ENCODE measurements at regions not wholly inside any gene's neighbourhood (a gene's known extent, or its start where the extent isn't known, plus 50 kb on each side); places are given as distances from the start of the nearest gene placed in this dataset.

DNA sequence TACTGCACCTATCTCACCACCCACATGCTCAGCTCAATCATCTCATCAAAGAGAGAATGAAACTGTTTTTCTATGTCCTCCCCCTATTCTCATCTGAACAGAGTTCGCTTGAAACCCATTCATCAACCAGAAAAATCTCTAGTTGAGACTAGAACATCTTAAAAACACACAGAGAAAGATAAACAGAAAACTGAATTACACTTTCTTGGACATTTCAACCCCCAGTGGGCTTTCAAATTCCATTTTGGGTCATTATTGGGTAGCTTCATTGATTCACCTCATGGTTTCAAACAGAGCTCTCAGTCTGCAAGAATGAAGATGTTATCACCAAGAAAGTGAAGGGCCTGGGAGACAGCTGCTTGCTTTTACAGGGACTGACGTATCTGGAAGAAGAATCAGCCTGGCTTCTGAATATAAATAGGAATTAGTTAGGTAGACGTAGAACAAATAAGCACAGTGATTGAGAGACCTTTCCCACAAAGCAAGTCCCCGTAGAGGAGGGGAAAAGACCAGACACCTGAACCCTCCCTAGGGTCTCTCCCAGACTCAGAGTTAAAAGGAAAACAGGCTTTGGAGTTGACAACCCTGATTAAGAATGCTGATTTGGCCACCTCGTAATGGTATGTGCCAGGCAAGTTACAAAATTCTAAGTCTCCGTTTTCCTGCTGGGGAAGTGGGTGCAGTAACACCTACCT, 155.7 kb downstream of the BBOX1 start:
- no peaks in the 10 kb centered on the region for H3K27me3 ChIP-seq (ENCODE audit: control insufficient read depth in 2 of 2, insufficient read depth in 2 of 2, low read length in 2 of 2)
- no peak overlapping the region for H3K27ac ChIP-seq (ENCODE audit: extremely low read depth, low read depth, low read length)
- BruUV-seq (replicated peaks): no TSS peak
- TF ChIP-seq MEF2A (IDR thresholded peaks at IDR 0.05; ENCODE audit: control insufficient read depth, low read depth, low read length) (no peak), SETDB1 (IDR thresholded peaks at IDR 0.05; ENCODE audit: low read length) (no peak), RBBP5 (IDR thresholded peaks at IDR 0.05; ENCODE audit: borderline replicate concordance, insufficient read depth, low read length, poor library complexity, severe bottlenecking) (no peak), POLR2G (IDR thresholded peaks at IDR 0.05; ENCODE audit: low read depth, low read length) (no peak), TOE1 (IDR thresholded peaks at IDR 0.05; ENCODE audit: borderline replicate concordance) (no peak), TOE1 (CRISPR knock-in tag; IDR thresholded peaks at IDR 0.05; ENCODE audit: borderline replicate concordance, low read depth) (no peak), PCBP2 (IDR thresholded peaks at IDR 0.05; ENCODE audit: low read depth, low read length, poor library complexity, severe bottlenecking) (no peak), EP400 (IDR thresholded peaks at IDR 0.05) (no peak), SRSF1 (IDR thresholded peaks at IDR 0.05; ENCODE audit: low read depth, low read length) (no peak), MEF2D (tag; conservative IDR thresholded peaks at IDR 0.05; ENCODE audit: low read depth) (no peak), E2F3 (CRISPR knock-in tag; IDR thresholded peaks at IDR 0.05) (no peak), POLR2AphosphoS2 (IDR thresholded peaks at IDR 0.05; ENCODE audit: low read length) (no peak), TEAD1 (CRISPR knock-in tag; IDR thresholded peaks at IDR 0.05) (no peak), SREBF2 (CRISPR knock-in tag; IDR thresholded peaks at IDR 0.05) (no peak)
- TF ChIP-seq, protein P1, sequence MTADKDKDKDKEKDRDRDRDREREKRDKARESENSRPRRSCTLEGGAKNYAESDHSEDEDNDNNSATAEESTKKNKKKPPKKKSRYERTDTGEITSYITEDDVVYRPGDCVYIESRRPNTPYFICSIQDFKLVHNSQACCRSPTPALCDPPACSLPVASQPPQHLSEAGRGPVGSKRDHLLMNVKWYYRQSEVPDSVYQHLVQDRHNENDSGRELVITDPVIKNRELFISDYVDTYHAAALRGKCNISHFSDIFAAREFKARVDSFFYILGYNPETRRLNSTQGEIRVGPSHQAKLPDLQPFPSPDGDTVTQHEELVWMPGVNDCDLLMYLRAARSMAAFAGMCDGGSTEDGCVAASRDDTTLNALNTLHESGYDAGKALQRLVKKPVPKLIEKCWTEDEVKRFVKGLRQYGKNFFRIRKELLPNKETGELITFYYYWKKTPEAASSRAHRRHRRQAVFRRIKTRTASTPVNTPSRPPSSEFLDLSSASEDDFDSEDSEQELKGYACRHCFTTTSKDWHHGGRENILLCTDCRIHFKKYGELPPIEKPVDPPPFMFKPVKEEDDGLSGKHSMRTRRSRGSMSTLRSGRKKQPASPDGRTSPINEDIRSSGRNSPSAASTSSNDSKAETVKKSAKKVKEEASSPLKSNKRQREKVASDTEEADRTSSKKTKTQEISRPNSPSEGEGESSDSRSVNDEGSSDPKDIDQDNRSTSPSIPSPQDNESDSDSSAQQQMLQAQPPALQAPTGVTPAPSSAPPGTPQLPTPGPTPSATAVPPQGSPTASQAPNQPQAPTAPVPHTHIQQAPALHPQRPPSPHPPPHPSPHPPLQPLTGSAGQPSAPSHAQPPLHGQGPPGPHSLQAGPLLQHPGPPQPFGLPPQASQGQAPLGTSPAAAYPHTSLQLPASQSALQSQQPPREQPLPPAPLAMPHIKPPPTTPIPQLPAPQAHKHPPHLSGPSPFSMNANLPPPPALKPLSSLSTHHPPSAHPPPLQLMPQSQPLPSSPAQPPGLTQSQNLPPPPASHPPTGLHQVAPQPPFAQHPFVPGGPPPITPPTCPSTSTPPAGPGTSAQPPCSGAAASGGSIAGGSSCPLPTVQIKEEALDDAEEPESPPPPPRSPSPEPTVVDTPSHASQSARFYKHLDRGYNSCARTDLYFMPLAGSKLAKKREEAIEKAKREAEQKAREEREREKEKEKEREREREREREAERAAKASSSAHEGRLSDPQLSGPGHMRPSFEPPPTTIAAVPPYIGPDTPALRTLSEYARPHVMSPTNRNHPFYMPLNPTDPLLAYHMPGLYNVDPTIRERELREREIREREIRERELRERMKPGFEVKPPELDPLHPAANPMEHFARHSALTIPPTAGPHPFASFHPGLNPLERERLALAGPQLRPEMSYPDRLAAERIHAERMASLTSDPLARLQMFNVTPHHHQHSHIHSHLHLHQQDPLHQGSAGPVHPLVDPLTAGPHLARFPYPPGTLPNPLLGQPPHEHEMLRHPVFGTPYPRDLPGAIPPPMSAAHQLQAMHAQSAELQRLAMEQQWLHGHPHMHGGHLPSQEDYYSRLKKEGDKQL (CRISPR knock-in tag; IDR thresholded peaks at IDR 0.05; ENCODE audit: borderline replicate concordance): no peak
- TF ChIP-seq, protein P2, sequence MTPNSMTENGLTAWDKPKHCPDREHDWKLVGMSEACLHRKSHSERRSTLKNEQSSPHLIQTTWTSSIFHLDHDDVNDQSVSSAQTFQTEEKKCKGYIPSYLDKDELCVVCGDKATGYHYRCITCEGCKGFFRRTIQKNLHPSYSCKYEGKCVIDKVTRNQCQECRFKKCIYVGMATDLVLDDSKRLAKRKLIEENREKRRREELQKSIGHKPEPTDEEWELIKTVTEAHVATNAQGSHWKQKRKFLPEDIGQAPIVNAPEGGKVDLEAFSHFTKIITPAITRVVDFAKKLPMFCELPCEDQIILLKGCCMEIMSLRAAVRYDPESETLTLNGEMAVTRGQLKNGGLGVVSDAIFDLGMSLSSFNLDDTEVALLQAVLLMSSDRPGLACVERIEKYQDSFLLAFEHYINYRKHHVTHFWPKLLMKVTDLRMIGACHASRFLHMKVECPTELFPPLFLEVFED (CRISPR knock-in tag; conservative IDR thresholded peaks at IDR 0.05): no peak

More for the DNA sequence above, 155.7 kb downstream of the BBOX1 start:
- H3K4me1 ChIP-seq (replicated peaks in 1 of 2; ENCODE audit: control insufficient read depth in 2 of 2, insufficient read depth in 2 of 2, low read length in 2 of 2): peaks cover 3 to 13% of the 10 kb centered on the region in 2 experiments; a peak in 4 of 5 replicates
- H3K36me3 ChIP-seq (ENCODE audit: control insufficient read depth, insufficient read depth, low read length): no peaks in the 10 kb centered on the region
- POLR2A ChIA-PET: interaction anchor here (0.6 to 1.4 kb wide), 5 partner anchors 12 to 301 kb away, joined by 3 to 4 read pairs (median 3); partner anchors contain the start of gene LGR4
- CTCF ChIA-PET (ENCODE audit: low intra/inter-chr PET ratio): interaction anchor here (0.5 kb wide), 1 partner anchor 189 kb away, joined by 3 read pairs; no protein-coding TSS in a partner anchor
- H2AFZ ChIP-seq (ENCODE audit: low read depth, low read length): no peak overlapping the region
- intact Hi-C loops (cut with micrococcal nuclease) (no loop called here), in situ Hi-C loops (cut with MboI) (no loop called here)
- no peak overlapping the region for H3K4me3 ChIP-seq
- DNase-seq (ENCODE audit: extremely low read depth in 1 of 4, low spot score in 3 of 4) (no peak), ATAC-seq (0 out of 3 replicates have a peak, but pooled peaks have one; percentile 41), FAIRE-seq (no peak)
- H3K79me2 ChIP-seq (ENCODE audit: control insufficient read depth, insufficient read depth, low read length): no peaks in the 10 kb centered on the region
- no peak overlapping the region for H3K4me2 ChIP-seq (ENCODE audit: insufficient read depth, low read length)
- H3K9ac ChIP-seq (ENCODE audit: insufficient read depth in 1 of 2, low read depth in 2 of 2, low read length in 2 of 2): no peak overlapping the region
- no peaks in the 10 kb centered on the region for H3K9me3 ChIP-seq (replicated peaks; ENCODE audit: control insufficient read depth, insufficient read depth, low read depth, low read length)
- H4K20me1 ChIP-seq (replicated peaks; ENCODE audit: control insufficient read depth, insufficient read depth, low read length): no peaks in the 10 kb centered on the region
- H3K9me1 ChIP-seq (ENCODE audit: control insufficient read depth, insufficient read depth, low read length): no peaks in the 10 kb centered on the region
- WGBS (ENCODE audit: insufficient coverage, low coverage, missing lambda C conversion rate): 14% methylated on average over 6 of the region's 6 CpGs

Measured in K562 (cell line).